Motor neuron (in vitro differentiated cells): ENCODE measurements at regions not wholly inside any gene's neighbourhood (a gene's known extent, or its start where the extent isn't known, plus 50 kb on each side); places are given as distances from the start of the nearest gene placed in this dataset.
"Not testable (repeated sequence)": the region's sequence is repeated elsewhere in the genome, so short reads cannot be mapped to it uniquely, and the experiment has no call there.

ENCODE experiments used
- ATAC-seq, 8 experiments: fragments of 200-7000 bp; cut with Tn5 transposase; replicated peaks in 6 of 8; 2 replicates each; pipeline ENCODE4 v1.8.0; 2021; ENCODE audit warnings: mild to moderate bottlenecking in 8 of 8, moderate library complexity in 8 of 8
- H3K27ac ChIP-seq, 2 donors: fragments of 250-450 bp; sonication (Bioruptor Pico); 2 replicates each; pipeline ENCODE4 v1.9.0; 2021; ENCODE audit warnings: antibody characterized with exemption in 2 of 2, mild to moderate bottlenecking in 2 of 2, moderate library complexity in 1 of 2
- H3K4me1 ChIP-seq, 2 donors: fragments of 250-450 bp; sonication (Bioruptor Pico); replicated peaks in 1 of 2; 2 replicates each; pipeline ENCODE4 v1.6.1; 2021; ENCODE audit warnings: antibody characterized with exemption in 2 of 2, mild to moderate bottlenecking in 2 of 2, moderate library complexity in 1 of 2
- H3K4me3 ChIP-seq, 5 donors: fragments of 250-450 bp; sonication (Bioruptor Pico); 2 replicates each; pipeline ENCODE4 v1.9.0; 2021; ENCODE audit warnings: antibody characterized with exemption in 5 of 5, mild to moderate bottlenecking in 5 of 5, moderate library complexity in 4 of 5
- WGBS, 10 experiments: fragments of 450-650 bp; shearing (Covaris generic); methylation state at CpG; one replicate each; pipeline ENCODE4 v1.0.0; 2022; 5-methylcytosine and 5-hydroxymethylcytosine counted together
- in situ Hi-C, 9 experiments: fragments of 400-800 bp; cut with MboI; loops; one replicate each; pipeline ENCODE4 v1.15.0; 2021; ENCODE audit warnings: low sequenced_read_pairs in 9 of 9, low pct_unique_long_range_greater_than_20kb in 2 of 9; ENCODE audit not compliant: unreplicated experiment in 9 of 9

GRCh38 chr18:1665079-1665478, 760.4 kb downstream of the ADCYAP1 start:
- Histone ChIP-seq H3K27ac (no peak overlapping the region), H3K4me3 (no peak overlapping the region), H3K4me1 (peaks cover 0 to 7% of the 10 kb centered on the region in 2 donors)
- in situ Hi-C loops, result no loop called here
- 0 to 88% (median 32%) methylated on average over 1 of the region's 1 CpG; no CpG with 5 or more reads in 2 of the 10 experiments for WGBS, 10 experiments
- ATAC-seq, result peak in 5 of 8 experiments; percentile 29 to 83 (median 47)

DNA sequence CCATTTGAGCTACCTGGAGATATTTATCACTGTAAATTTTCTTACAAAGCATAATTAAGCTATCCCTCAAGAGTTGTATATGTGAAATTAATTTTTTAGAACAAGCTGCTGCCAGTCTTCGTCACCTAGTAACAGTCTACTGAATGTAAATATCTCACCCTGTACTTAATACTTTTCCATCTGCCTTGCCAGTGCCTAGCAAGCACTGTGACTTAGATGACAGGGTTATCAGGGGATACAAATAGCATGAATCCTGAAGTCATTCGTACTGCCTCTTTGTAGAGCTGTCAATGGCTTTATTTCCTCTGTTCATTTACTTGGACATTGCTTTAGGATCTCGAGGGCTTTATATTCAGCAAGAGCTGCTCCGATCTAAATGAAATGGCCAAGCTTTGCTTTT, 763.6 kb downstream of the ADCYAP1 start:
- in situ Hi-C loops, result no loop called here
- H3K4me3 ChIP-seq, result no peak overlapping the region
- WGBS, 10 experiments, result 0 to 100% (median 60%) methylated on average over 1 to 4 of the region's 4 CpGs
- no peak overlapping the region for H3K27ac ChIP-seq
- peak in 5 of 8 experiments; percentile 31 to 86 (median 82) for ATAC-seq
- H3K4me1 ChIP-seq, result no peaks in the 10 kb centered on the region

GRCh38 chr18:1671710-1672109, 767.0 kb downstream of the ADCYAP1 start:
- ATAC-seq, in situ Hi-C loops, H3K4me3 ChIP-seq, H3K27ac ChIP-seq, H3K4me1 ChIP-seq: not testable (repeated sequence)
- 0 to 100% (median 49%) methylated on average over 1 to 2 of the region's 2 CpGs; no CpG with 5 or more reads in 2 of the 10 experiments for WGBS, 10 experiments

DNA sequence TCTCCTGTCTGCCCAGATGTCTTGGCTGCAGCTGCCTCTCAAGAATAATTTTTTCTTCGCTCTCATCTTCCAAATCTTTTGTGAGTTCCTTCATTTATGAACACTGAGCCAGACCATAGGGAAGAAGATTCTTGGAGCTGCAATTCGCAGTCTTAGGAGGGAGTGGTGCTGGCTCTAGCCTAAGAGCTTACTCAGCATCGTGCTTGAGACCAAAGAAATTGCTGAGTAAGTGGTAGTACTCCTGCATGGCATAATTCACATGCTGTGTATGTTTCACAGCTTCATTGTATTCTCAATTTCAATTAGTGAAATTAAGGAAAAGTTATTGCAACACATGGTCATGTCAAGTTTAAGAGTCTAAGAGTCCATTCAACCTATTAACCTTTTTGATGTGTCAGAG, 771.7 kb downstream of the ADCYAP1 start:
- 5 to 92% (median 64%) methylated on average over 1 to 3 of the region's 3 CpGs; no CpG with 5 or more reads in 4 of the 10 experiments for WGBS, 10 experiments
- no peak overlapping the region for H3K4me3 ChIP-seq
- no peak for ATAC-seq
- no peak overlapping the region for H3K27ac ChIP-seq
- in situ Hi-C loops, result no loop called here
- H3K4me1 ChIP-seq, result no peaks in the 10 kb centered on the region

DNA sequence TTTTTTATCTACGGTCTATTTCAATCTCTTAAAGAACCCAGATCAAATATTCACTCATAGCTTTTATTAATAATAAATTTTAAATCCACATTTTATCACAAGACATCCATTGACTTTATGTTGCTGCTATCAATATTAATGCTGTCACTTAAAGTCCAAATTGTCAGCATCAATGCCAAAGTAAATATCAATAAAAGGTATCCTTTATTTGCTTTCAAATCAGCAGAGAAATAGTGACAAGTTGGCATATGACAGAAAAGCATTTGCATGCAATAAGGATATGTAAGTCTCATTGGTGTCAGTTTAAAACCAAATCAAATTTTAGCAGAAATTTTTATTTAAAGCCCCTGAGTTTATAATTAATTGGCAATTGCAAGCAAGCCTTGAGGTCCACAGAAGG, 775.4 kb downstream of the ADCYAP1 start:
- in situ Hi-C loops, result no loop called here
- no peak for ATAC-seq

GRCh38 chr18:1691863-1692262, 787.2 kb downstream of the ADCYAP1 start:
- no peak for ATAC-seq

More for the DNA sequence above, 775.4 kb downstream of the ADCYAP1 start:
- Histone ChIP-seq H3K27ac (no peak overlapping the region), H3K4me1 (no peaks in the 10 kb centered on the region), H3K4me3 (no peak overlapping the region)
- 24 to 100% (median 89%) methylated on average over 1 of the region's 1 CpG for WGBS, 10 experiments

GRCh38 chr18:1708006-1708405, 803.3 kb downstream of the ADCYAP1 start:
- in situ Hi-C loops, result no loop called here
- no peak overlapping the region for H3K27ac ChIP-seq
- no peaks in the 10 kb centered on the region for H3K4me1 ChIP-seq
- 7 to 92% (median 63%) methylated on average over 1 to 2 of the region's 2 CpGs for WGBS, 10 experiments
- no peak overlapping the region for H3K4me3 ChIP-seq
- ATAC-seq, result peak in 1 of 8 experiments; percentile 16

More at GRCh38 chr18:1691863-1692262, 787.2 kb downstream of the ADCYAP1 start:
- in situ Hi-C loops, result no loop called here
- H3K4me1 ChIP-seq, result no peaks in the 10 kb centered on the region
- 8 to 100% (median 78%) methylated on average over 1 to 2 of the region's 2 CpGs for WGBS, 10 experiments
- H3K27ac ChIP-seq, result no peak overlapping the region
- no peak overlapping the region for H3K4me3 ChIP-seq

GRCh38 chr18:1710114-1710513, 805.4 kb downstream of the ADCYAP1 start:
- ATAC-seq, result no peak
- WGBS, 10 experiments, result 0 to 87% (median 58%) methylated on average over 1 to 3 of the region's 3 CpGs
- H3K4me1 ChIP-seq, result no peaks in the 10 kb centered on the region

GRCh38 chr18:1732143-1732542, 827.5 kb downstream of the ADCYAP1 start:
- ATAC-seq, result no peak

More at GRCh38 chr18:1710114-1710513, 805.4 kb downstream of the ADCYAP1 start:
- in situ Hi-C loops, result no loop called here
- no peak overlapping the region for H3K27ac ChIP-seq
- H3K4me3 ChIP-seq, result no peak overlapping the region

GRCh38 chr18:1746131-1746530, 825.2 kb downstream of the METTL4 start:
- in situ Hi-C loops, result no loop called here

More at GRCh38 chr18:1732143-1732542, 827.5 kb downstream of the ADCYAP1 start:
- in situ Hi-C loops, result no loop called here
- Histone ChIP-seq H3K4me3 (no peak overlapping the region), H3K4me1 (no peaks in the 10 kb centered on the region), H3K27ac (no peak overlapping the region)
- 0 to 96% (median 84%) methylated on average over 1 to 3 of the region's 3 CpGs; no CpG with 5 or more reads in 1 of the 10 experiments for WGBS, 10 experiments

GRCh38 chr18:1751249-1751648, 820.1 kb downstream of the METTL4 start:
- WGBS, 10 experiments, result 0 to 100% (median 32%) methylated on average over 1 of the region's 1 CpG; no CpG with 5 or more reads in 2 of the 10 experiments

More at GRCh38 chr18:1746131-1746530, 825.2 kb downstream of the METTL4 start:
- no peak overlapping the region for H3K27ac ChIP-seq
- ATAC-seq, result no peak
- no peaks in the 10 kb centered on the region for H3K4me1 ChIP-seq
- no peak overlapping the region for H3K4me3 ChIP-seq

DNA sequence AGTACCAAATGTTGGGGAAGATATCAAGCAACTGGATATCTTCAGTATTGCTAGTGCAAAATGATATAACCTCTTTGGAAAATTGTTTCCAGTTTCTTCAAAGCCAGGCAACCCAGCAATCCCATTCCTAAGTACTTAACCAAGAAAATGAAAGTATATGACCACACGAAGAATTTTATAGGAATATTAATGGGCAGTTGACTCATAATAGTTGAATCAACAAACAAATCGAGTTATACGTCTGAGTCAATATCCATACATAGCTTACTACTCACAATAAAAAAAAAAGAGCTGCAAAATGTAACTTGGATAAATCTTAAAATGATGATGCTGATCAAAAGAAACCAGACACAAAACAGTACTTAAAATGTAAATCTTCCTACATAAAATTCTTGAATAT, 810.4 kb downstream of the METTL4 start:
- WGBS, 10 experiments, result 0 to 100% (median 67%) methylated on average over 1 to 3 of the region's 3 CpGs; no CpG with 5 or more reads in 1 of the 10 experiments
- in situ Hi-C loops, result no loop called here
- no peak for ATAC-seq
- Histone ChIP-seq H3K4me1 (no peaks in the 10 kb centered on the region), H3K27ac (no peak overlapping the region), H3K4me3 (no peak overlapping the region)

More at GRCh38 chr18:1751249-1751648, 820.1 kb downstream of the METTL4 start:
- no peaks in the 10 kb centered on the region for H3K4me1 ChIP-seq
- no peak overlapping the region for H3K4me3 ChIP-seq
- H3K27ac ChIP-seq, result no peak overlapping the region
- in situ Hi-C loops, result no loop called here
- no peak for ATAC-seq

GRCh38 chr18:1774261-1774660, 797.0 kb downstream of the METTL4 start:
- Histone ChIP-seq H3K4me1 (no peaks in the 10 kb centered on the region), H3K4me3 (no peak overlapping the region), H3K27ac (no peak overlapping the region)
- 7 to 100% (median 50%) methylated on average over 1 of the region's 1 CpG; no CpG with 5 or more reads in 3 of the 10 experiments for WGBS, 10 experiments
- ATAC-seq, result no peak
- in situ Hi-C loops, result no loop called here

DNA sequence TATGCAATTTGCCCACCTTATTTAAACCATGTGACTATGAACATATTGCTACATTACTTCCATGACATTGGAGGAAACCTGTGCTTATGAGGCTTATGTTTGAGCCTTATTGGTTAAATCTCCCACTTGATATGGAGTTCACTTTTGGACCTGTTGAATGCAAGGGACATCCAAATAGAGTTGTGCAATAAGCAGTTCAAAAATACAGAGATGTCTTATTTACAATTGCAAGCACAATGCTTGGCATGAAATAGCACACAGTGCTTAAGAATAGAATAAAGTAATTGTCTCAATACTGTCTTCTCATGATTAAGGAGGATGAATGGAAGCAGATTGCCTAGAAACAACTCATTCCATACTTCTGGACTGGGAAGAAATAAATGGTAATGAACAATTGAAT, 793.5 kb downstream of the METTL4 start:
- no peak for ATAC-seq
- no peaks in the 10 kb centered on the region for H3K4me1 ChIP-seq
- in situ Hi-C loops, result no loop called here
- no peak overlapping the region for H3K4me3 ChIP-seq
- H3K27ac ChIP-seq, result no peak overlapping the region
